GM23248 (cell line): ENCODE measurements at regions not wholly inside any gene's neighbourhood (a gene's known extent, or its start where the extent isn't known, plus 50 kb on each side); places are given as distances from the start of the nearest gene placed in this dataset.

ENCODE experiments used
- EZH2 ChIP-seq: fragments of 200-600 bp; sonication (generic); IDR thresholded peaks from 2 replicates; pipeline ENCODE4 v1.6.1; 2018; ENCODE audit warnings: antibody characterized with exemption, mild to moderate bottlenecking; ENCODE audit not compliant: insufficient read depth, poor library complexity, severe bottlenecking
- EZH2phosphoT487 ChIP-seq: fragments of 200-600 bp; sonication (generic); IDR thresholded peaks from 2 replicates; pipeline ENCODE4 v1.6.1; 2018; ENCODE audit warnings: antibody characterized with exemption, moderate library complexity, mild to moderate bottlenecking, low read depth; ENCODE audit not compliant: insufficient read depth

GRCh38 chr11:114815176-114815575 lies 136.8 kb downstream of the NXPE2 start:
- TF ChIP-seq EZH2 (no peak), EZH2phosphoT487 (no peak)
